ENCODE measurements at regions not wholly inside any gene's neighbourhood (a gene's known extent, or its start where the extent isn't known, plus 50 kb on each side); places are given as distances from the start of the nearest gene placed in this dataset.

DNA sequence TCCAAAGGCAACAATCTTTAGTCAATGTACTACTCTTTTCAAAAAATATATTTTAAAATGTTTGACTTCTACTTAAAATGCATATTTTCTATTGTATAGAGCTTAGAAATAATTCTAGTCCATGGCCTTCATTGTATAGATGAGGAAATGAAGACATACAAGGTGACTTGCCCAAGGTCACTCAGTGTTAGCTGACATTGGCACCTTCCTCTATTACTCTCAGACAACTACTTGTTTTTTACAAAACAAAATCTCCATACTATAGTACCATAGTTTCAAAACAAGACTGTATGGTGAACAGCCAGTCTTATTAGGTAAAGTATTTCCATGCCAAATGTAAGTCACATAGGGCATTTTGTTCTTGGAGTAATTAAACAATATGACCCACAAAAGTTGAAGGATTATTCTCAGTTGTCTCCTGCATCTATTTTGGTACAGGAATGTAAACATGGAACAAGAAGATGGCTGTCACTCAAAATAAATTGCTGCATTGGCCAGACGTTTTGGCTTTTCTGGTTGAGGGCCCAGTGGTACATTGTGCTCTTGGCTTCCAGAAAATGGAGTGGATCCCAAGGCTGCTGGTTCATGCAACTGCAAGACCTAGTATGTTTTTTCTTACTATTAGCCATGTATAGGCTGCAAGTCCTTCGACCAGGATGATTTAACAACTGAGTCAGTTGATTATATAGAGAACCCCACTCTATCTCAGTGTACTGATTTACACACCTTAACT, 54.3 kb upstream of the NOX3 start:
- Histone ChIP-seq H3K9me3 (no peaks in the 10 kb centered on the region), H3K4me1 (no peaks in the 10 kb centered on the region), H3K4me2 (no peak overlapping the region), H3K4me3 (no peak overlapping the region), H3K27ac (no peak overlapping the region)
- TF ChIP-seq FOSL2 (IDR thresholded peaks at IDR 0.05) (no peak), FOSL2 (CRISPR knock-in tag; IDR thresholded peaks at IDR 0.05) (no peak), NR3C1 (IDR thresholded peaks at IDR 0.05) (no peak), ELK1 (IDR thresholded peaks at IDR 0.05; ENCODE audit: low read depth, low read length) (no peak), E2F6 (IDR thresholded peaks at IDR 0.05; ENCODE audit: borderline replicate concordance, low read depth) (no peak), MAZ (IDR thresholded peaks at IDR 0.05; ENCODE audit: borderline replicate concordance, low read depth, low read length) (no peak), FOXS1 (CRISPR knock-in tag; IDR thresholded peaks at IDR 0.05) (no peak), HOXB13 (CRISPR knock-in tag; IDR thresholded peaks at IDR 0.05; ENCODE audit: low read depth) (no peak), EHF (CRISPR knock-in tag; IDR thresholded peaks at IDR 0.05) (no peak), RFX5 (IDR thresholded peaks at IDR 0.05) (no peak), TFCP2L1 (CRISPR knock-in tag; IDR thresholded peaks at IDR 0.05) (no peak), PHF8 (IDR thresholded peaks at IDR 0.05; ENCODE audit: borderline replicate concordance, low read depth) (no peak), ZSCAN20 (CRISPR knock-in tag; IDR thresholded peaks at IDR 0.05) (no peak), HOXB5 (CRISPR knock-in tag; IDR thresholded peaks at IDR 0.05) (no peak), MAFK (IDR thresholded peaks at IDR 0.05; ENCODE audit: partially characterized antibody) (no peak)
- TF ChIP-seq, protein P1, sequence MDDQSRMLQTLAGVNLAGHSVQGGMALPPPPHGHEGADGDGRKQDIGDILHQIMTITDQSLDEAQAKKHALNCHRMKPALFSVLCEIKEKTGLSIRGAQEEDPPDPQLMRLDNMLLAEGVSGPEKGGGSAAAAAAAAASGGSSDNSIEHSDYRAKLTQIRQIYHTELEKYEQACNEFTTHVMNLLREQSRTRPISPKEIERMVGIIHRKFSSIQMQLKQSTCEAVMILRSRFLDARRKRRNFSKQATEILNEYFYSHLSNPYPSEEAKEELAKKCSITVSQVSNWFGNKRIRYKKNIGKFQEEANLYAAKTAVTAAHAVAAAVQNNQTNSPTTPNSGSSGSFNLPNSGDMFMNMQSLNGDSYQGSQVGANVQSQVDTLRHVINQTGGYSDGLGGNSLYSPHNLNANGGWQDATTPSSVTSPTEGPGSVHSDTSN (IDR thresholded peaks at IDR 0.05), result no peak
- TF ChIP-seq, protein P2, sequence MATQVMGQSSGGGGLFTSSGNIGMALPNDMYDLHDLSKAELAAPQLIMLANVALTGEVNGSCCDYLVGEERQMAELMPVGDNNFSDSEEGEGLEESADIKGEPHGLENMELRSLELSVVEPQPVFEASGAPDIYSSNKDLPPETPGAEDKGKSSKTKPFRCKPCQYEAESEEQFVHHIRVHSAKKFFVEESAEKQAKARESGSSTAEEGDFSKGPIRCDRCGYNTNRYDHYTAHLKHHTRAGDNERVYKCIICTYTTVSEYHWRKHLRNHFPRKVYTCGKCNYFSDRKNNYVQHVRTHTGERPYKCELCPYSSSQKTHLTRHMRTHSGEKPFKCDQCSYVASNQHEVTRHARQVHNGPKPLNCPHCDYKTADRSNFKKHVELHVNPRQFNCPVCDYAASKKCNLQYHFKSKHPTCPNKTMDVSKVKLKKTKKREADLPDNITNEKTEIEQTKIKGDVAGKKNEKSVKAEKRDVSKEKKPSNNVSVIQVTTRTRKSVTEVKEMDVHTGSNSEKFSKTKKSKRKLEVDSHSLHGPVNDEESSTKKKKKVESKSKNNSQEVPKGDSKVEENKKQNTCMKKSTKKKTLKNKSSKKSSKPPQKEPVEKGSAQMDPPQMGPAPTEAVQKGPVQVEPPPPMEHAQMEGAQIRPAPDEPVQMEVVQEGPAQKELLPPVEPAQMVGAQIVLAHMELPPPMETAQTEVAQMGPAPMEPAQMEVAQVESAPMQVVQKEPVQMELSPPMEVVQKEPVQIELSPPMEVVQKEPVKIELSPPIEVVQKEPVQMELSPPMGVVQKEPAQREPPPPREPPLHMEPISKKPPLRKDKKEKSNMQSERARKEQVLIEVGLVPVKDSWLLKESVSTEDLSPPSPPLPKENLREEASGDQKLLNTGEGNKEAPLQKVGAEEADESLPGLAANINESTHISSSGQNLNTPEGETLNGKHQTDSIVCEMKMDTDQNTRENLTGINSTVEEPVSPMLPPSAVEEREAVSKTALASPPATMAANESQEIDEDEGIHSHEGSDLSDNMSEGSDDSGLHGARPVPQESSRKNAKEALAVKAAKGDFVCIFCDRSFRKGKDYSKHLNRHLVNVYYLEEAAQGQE (IDR thresholded peaks at IDR 0.05), result no peak
- no peak for FAIRE-seq
- POLR2A ChIA-PET, result no interaction called here
- CTCF ChIA-PET, result no interaction called here
- 49% methylated on average over 2 of the region's 2 CpGs for WGBS (ENCODE audit: missing lambda C conversion rate)
- ATAC-seq, result no peak
- no peak for DNase-seq (ENCODE audit: low read depth in 1 of 2, low spot score in 1 of 2)

- Histone ChIP-seq H3K4me3 (no peak overlapping the region), H3K4me1 (no peaks in the 10 kb centered on the region), H3K27ac (no peak overlapping the region), H3K4me2 (no peak overlapping the region), H3K9me3 (no peaks in the 10 kb centered on the region)
- FAIRE-seq (no peak), ATAC-seq (no peak), DNase-seq (ENCODE audit: low read depth in 1 of 2, low spot score in 1 of 2) (no peak)
- ChIA-PET POLR2A (interaction anchor here (0.6 kb wide), 1 partner anchor 190 kb away, joined by 3 read pairs; no protein-coding TSS in a partner anchor), CTCF (interaction anchor here (0.8 kb wide), 1 partner anchor 104 kb away, joined by 3 read pairs; no protein-coding TSS in a partner anchor)
- 52% methylated on average over 2 of the region's 2 CpGs for WGBS (ENCODE audit: missing lambda C conversion rate)
- TF ChIP-seq ZNF302 (CRISPR knock-in tag; IDR thresholded peaks at IDR 0.05) (no peak), HMGXB4 (CRISPR knock-in tag; IDR thresholded peaks at IDR 0.05; ENCODE audit: borderline replicate concordance) (no peak), KDM1A (IDR thresholded peaks at IDR 0.05; ENCODE audit: low read depth) (no peak), CTCF (IDR thresholded peaks at IDR 0.05) (no peak), ELK1 (IDR thresholded peaks at IDR 0.05; ENCODE audit: low read depth, low read length) (no peak), RNF2 (IDR thresholded peaks at IDR 0.05; ENCODE audit: borderline replicate concordance, low read depth) (no peak), HOXB13 (CRISPR knock-in tag; IDR thresholded peaks at IDR 0.05; ENCODE audit: low read depth) (no peak), NPAS2 (CRISPR knock-in tag; IDR thresholded peaks at IDR 0.05; ENCODE audit: borderline replicate concordance) (no peak), HEYL (CRISPR knock-in tag; IDR thresholded peaks at IDR 0.05) (no peak), CHD2 (IDR thresholded peaks at IDR 0.05; ENCODE audit: low read length, partially characterized antibody) (no peak)
Observed at GRCh38 chr6:155505608-155505989, 50.0 kb upstream of the NOX3 start.

Data from A549 (cell line).